ENCODE measurements at regions not wholly inside any gene's neighbourhood (a gene's known extent, or its start where the extent isn't known, plus 50 kb on each side); places are given as distances from the start of the nearest gene placed in this dataset.

DNA sequence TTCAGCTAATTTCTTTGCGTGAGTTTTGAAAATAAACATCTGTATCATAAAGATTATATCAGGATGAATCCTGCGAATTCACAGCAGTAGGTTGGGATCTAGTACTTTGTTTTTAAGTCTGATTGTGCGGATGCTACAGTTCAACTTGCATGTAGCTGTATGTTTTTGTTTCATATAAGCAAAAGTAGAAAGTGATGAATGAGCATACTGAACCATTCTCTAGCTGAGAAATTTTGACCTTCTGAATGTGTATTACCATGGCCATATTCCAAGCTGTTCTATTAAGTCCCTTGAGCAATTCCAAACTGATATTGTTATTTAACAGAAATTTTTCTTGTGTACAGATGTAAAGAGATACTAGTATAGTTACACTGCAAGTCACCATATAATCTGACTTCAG lies 358.8 kb upstream of the MEOX2 start:
- H3K36me3 ChIP-seq: no peaks in the 10 kb centered on the region

DNA sequence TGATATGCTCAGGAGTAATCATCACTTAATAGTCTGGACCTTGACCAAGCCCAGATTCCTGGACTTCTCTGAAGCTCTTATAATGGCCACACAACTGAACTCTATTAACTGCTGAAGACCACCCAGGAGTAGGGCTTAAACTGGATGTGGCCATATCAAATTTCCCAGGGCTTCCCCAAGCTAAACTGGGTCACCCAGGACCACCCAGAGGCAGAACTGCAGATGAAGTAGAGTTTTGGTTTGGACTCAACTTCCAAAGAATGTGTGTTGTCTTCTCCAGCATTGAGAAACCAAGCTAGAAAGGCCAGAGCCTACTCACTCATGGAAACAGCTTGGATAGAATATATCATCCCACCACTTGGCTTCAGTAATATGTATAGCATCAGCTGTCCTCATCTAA lies 358.2 kb upstream of the MEOX2 start:
- no peak for TF ChIP-seq POLR2A (IDR thresholded peaks at IDR 0.05)
- TF ChIP-seq EP300 (IDR thresholded peaks at IDR 0.05): no peak
- TF ChIP-seq, protein P1, sequence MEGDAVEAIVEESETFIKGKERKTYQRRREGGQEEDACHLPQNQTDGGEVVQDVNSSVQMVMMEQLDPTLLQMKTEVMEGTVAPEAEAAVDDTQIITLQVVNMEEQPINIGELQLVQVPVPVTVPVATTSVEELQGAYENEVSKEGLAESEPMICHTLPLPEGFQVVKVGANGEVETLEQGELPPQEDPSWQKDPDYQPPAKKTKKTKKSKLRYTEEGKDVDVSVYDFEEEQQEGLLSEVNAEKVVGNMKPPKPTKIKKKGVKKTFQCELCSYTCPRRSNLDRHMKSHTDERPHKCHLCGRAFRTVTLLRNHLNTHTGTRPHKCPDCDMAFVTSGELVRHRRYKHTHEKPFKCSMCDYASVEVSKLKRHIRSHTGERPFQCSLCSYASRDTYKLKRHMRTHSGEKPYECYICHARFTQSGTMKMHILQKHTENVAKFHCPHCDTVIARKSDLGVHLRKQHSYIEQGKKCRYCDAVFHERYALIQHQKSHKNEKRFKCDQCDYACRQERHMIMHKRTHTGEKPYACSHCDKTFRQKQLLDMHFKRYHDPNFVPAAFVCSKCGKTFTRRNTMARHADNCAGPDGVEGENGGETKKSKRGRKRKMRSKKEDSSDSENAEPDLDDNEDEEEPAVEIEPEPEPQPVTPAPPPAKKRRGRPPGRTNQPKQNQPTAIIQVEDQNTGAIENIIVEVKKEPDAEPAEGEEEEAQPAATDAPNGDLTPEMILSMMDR (IDR thresholded peaks at IDR 0.05): no peak
- no peaks in the 10 kb centered on the region for H3K36me3 ChIP-seq
- no peaks in the 10 kb centered on the region for H3K9me3 ChIP-seq
- no peak overlapping the region for H3K4me3 ChIP-seq
- no peaks in the 10 kb centered on the region for H3K4me1 ChIP-seq
- no peak for DNase-seq (ENCODE audit: low spot score in 2 of 2)
- no peaks in the 10 kb centered on the region for H3K27me3 ChIP-seq
- H3K27ac ChIP-seq: no peak overlapping the region

More for the DNA sequence above, 358.8 kb upstream of the MEOX2 start:
- 87 to 95% methylated on average over 3 of the region's 3 CpGs for WGBS, 2 donors
- TF ChIP-seq, protein P1 (IDR thresholded peaks at IDR 0.05): no peak
- TF ChIP-seq EP300 (IDR thresholded peaks at IDR 0.05): no peak
- no peak for TF ChIP-seq POLR2A (IDR thresholded peaks at IDR 0.05)
- Histone ChIP-seq H3K9me3 (no peaks in the 10 kb centered on the region), H3K4me1 (no peaks in the 10 kb centered on the region), H3K27me3 (no peaks in the 10 kb centered on the region), H3K4me3 (no peak overlapping the region), H3K27ac (no peak overlapping the region)
- DNase-seq (ENCODE audit: low spot score in 2 of 2): no peak

DNA sequence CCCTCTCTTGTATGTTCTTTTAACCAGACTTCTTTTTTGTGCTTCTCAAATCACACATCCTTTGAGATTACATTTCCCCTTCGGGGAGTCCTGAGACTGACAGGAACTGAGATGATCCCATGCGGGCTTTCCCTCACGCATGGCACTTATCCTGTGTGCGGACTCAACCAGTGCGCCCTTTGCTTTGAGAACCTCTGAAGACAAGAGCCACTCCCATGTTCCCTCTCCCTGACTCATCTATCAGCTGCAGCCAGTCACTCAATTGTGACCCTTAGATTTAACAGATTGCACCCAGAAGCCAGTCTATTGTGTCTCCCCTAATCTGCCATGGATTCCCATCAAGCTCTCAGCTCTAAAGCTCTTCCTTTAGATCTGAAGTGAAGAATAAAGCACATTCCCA lies 353.9 kb upstream of the MEOX2 start:
- Histone ChIP-seq H3K27ac (no peak overlapping the region), H3K9me3 (no peaks in the 10 kb centered on the region), H3K27me3 (no peaks in the 10 kb centered on the region), H3K4me1 (no peaks in the 10 kb centered on the region), H3K4me3 (no peak overlapping the region), H3K36me3 (no peaks in the 10 kb centered on the region)
- DNase-seq (ENCODE audit: low spot score in 2 of 2): no peak
- WGBS, 2 donors: 83 to 89% methylated on average over 5 of the region's 5 CpGs
- TF ChIP-seq EP300 (IDR thresholded peaks at IDR 0.05): no peak
- no peak for TF ChIP-seq POLR2A (IDR thresholded peaks at IDR 0.05)
- TF ChIP-seq, protein P1 (IDR thresholded peaks at IDR 0.05): no peak

DNA sequence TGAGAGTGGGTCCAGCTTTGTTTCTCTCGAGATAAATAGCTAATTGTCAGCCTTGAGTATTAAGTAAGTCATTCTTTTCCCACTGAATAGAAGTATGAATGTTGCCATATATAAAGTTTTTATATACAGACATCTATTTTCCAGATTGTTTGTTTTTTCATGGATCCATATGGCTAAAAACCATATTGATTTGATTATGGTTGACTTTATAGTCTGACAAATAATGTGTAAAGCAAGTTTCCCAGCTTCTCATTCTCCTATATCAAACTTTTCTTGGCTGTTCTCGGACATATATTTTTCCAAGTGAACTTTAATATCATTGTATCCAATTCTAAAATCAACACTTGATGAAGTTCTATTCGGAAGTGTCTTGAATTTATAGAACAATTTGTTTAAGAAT lies 352.4 kb upstream of the MEOX2 start:
- no peak for DNase-seq (ENCODE audit: low spot score in 2 of 2)
- H3K27me3 ChIP-seq: no peaks in the 10 kb centered on the region
- no peaks in the 10 kb centered on the region for H3K4me1 ChIP-seq
- H3K4me3 ChIP-seq: no peak overlapping the region
- no peak overlapping the region for H3K27ac ChIP-seq
- H3K36me3 ChIP-seq: no peaks in the 10 kb centered on the region
- TF ChIP-seq EP300 (IDR thresholded peaks at IDR 0.05): no peak
- TF ChIP-seq POLR2A (IDR thresholded peaks at IDR 0.05): no peak
- TF ChIP-seq, protein P1 (IDR thresholded peaks at IDR 0.05): no peak
- 64 to 65% methylated on average over 3 of the region's 3 CpGs for WGBS, 2 donors
- no peaks in the 10 kb centered on the region for H3K9me3 ChIP-seq

GRCh38 chr7:16035392-16035791 lies 348.9 kb upstream of the MEOX2 start:
- 80 to 88% methylated on average over 1 of the region's 1 CpG for WGBS, 2 donors
- Histone ChIP-seq H3K36me3 (no peaks in the 10 kb centered on the region), H3K9me3 (no peaks in the 10 kb centered on the region), H3K4me1 (no peaks in the 10 kb centered on the region), H3K4me3 (no peak overlapping the region), H3K27me3 (no peaks in the 10 kb centered on the region), H3K27ac (no peak overlapping the region)
- DNase-seq (ENCODE audit: low spot score in 2 of 2): no peak
- no peak for TF ChIP-seq EP300 (IDR thresholded peaks at IDR 0.05)
- no peak for TF ChIP-seq POLR2A (IDR thresholded peaks at IDR 0.05)
- TF ChIP-seq, protein P1 (IDR thresholded peaks at IDR 0.05): no peak

Measured in tibial nerve (tissue), 4 donors.